ENCODE measurements at regions not wholly inside any gene's neighbourhood (a gene's known extent, or its start where the extent isn't known, plus 50 kb on each side); places are given as distances from the start of the nearest gene placed in this dataset.
A peak's percentile ranks its signal among the peaks of the same experiment; 100 is the strongest.

- TF ChIP-seq, protein P1, sequence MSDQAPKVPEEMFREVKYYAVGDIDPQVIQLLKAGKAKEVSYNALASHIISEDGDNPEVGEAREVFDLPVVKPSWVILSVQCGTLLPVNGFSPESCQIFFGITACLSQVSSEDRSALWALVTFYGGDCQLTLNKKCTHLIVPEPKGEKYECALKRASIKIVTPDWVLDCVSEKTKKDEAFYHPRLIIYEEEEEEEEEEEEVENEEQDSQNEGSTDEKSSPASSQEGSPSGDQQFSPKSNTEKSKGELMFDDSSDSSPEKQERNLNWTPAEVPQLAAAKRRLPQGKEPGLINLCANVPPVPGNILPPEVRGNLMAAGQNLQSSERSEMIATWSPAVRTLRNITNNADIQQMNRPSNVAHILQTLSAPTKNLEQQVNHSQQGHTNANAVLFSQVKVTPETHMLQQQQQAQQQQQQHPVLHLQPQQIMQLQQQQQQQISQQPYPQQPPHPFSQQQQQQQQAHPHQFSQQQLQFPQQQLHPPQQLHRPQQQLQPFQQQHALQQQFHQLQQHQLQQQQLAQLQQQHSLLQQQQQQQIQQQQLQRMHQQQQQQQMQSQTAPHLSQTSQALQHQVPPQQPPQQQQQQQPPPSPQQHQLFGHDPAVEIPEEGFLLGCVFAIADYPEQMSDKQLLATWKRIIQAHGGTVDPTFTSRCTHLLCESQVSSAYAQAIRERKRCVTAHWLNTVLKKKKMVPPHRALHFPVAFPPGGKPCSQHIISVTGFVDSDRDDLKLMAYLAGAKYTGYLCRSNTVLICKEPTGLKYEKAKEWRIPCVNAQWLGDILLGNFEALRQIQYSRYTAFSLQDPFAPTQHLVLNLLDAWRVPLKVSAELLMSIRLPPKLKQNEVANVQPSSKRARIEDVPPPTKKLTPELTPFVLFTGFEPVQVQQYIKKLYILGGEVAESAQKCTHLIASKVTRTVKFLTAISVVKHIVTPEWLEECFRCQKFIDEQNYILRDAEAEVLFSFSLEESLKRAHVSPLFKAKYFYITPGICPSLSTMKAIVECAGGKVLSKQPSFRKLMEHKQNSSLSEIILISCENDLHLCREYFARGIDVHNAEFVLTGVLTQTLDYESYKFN (CRISPR knock-in tag; conservative IDR thresholded peaks at IDR 0.05): peak; percentile 35; the same call in 1 of the 2 replicates
- TF ChIP-seq SIX1 (CRISPR knock-in tag; IDR thresholded peaks at IDR 0.05; ENCODE audit: borderline replicate concordance) (no peak), FOXA1 (IDR thresholded peaks at IDR 0.05) (no peak), FOXA1 (CRISPR knock-in tag; IDR thresholded peaks at IDR 0.05) (peak; percentile 42), KDM1A (CRISPR knock-in tag; IDR thresholded peaks at IDR 0.05) (0 out of 2 replicates have a peak, but pooled peaks have one; percentile 31)
- TF ChIP-seq, protein P2, sequence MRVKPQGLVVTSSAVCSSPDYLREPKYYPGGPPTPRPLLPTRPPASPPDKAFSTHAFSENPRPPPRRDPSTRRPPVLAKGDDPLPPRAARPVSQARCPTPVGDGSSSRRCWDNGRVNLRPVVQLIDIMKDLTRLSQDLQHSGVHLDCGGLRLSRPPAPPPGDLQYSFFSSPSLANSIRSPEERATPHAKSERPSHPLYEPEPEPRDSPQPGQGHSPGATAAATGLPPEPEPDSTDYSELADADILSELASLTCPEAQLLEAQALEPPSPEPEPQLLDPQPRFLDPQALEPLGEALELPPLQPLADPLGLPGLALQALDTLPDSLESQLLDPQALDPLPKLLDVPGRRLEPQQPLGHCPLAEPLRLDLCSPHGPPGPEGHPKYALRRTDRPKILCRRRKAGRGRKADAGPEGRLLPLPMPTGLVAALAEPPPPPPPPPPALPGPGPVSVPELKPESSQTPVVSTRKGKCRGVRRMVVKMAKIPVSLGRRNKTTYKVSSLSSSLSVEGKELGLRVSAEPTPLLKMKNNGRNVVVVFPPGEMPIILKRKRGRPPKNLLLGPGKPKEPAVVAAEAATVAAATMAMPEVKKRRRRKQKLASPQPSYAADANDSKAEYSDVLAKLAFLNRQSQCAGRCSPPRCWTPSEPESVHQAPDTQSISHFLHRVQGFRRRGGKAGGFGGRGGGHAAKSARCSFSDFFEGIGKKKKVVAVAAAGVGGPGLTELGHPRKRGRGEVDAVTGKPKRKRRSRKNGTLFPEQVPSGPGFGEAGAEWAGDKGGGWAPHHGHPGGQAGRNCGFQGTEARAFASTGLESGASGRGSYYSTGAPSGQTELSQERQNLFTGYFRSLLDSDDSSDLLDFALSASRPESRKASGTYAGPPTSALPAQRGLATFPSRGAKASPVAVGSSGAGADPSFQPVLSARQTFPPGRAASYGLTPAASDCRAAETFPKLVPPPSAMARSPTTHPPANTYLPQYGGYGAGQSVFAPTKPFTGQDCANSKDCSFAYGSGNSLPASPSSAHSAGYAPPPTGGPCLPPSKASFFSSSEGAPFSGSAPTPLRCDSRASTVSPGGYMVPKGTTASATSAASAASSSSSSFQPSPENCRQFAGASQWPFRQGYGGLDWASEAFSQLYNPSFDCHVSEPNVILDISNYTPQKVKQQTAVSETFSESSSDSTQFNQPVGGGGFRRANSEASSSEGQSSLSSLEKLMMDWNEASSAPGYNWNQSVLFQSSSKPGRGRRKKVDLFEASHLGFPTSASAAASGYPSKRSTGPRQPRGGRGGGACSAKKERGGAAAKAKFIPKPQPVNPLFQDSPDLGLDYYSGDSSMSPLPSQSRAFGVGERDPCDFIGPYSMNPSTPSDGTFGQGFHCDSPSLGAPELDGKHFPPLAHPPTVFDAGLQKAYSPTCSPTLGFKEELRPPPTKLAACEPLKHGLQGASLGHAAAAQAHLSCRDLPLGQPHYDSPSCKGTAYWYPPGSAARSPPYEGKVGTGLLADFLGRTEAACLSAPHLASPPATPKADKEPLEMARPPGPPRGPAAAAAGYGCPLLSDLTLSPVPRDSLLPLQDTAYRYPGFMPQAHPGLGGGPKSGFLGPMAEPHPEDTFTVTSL (CRISPR knock-in tag; IDR thresholded peaks at IDR 0.05; ENCODE audit: borderline replicate concordance): peak; percentile 28; the same call in 1 of the 2 replicates
Measured at GRCh38 chr5:60403343-60404006, 296.5 kb downstream of the DEPDC1B start (continued).
